Panc1 (cell line): ENCODE measurements at regions not wholly inside any gene's neighbourhood (a gene's known extent, or its start where the extent isn't known, plus 50 kb on each side); places are given as distances from the start of the nearest gene placed in this dataset.

ENCODE experiments used
- POLR2AphosphoS5 ChIP-seq: IDR thresholded peaks from 2 replicates; pipeline ENCODE4 v1.6.1; 2012; ENCODE audit warnings: mild to moderate bottlenecking, low read depth, low read length, moderate library complexity
- TF ChIP-seq, protein P1 (sequence below): fragments of 450-650 bp; IDR thresholded peaks from 2 replicates; pipeline ENCODE4 v1.5.1; 2017; ENCODE audit warnings: mild to moderate bottlenecking

DNA sequence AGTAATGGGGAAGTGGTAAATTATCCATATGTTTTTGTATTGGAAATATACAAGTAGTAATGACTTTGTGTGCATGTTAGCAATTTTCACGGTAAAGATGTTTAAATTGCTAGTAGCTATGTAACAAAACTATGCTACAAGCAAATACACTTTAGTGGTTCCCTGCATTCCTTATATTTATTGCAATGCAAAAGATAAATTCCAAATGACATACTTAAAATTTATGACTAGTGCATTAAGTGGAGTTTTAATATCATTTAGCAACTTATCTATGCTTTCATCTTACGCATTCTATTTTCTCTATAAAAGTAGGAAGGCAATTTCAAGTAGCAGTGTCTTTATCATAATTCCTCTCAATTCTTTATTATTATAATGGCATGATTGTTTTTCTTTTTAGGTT is 482.8 kb downstream of the SLITRK5 start:
- TF ChIP-seq POLR2AphosphoS5: no peak
- TF ChIP-seq, protein P1, sequence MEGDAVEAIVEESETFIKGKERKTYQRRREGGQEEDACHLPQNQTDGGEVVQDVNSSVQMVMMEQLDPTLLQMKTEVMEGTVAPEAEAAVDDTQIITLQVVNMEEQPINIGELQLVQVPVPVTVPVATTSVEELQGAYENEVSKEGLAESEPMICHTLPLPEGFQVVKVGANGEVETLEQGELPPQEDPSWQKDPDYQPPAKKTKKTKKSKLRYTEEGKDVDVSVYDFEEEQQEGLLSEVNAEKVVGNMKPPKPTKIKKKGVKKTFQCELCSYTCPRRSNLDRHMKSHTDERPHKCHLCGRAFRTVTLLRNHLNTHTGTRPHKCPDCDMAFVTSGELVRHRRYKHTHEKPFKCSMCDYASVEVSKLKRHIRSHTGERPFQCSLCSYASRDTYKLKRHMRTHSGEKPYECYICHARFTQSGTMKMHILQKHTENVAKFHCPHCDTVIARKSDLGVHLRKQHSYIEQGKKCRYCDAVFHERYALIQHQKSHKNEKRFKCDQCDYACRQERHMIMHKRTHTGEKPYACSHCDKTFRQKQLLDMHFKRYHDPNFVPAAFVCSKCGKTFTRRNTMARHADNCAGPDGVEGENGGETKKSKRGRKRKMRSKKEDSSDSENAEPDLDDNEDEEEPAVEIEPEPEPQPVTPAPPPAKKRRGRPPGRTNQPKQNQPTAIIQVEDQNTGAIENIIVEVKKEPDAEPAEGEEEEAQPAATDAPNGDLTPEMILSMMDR: no peak
